Natural killer cell (primary cell): ENCODE measurements at regions not wholly inside any gene's neighbourhood (a gene's known extent, or its start where the extent isn't known, plus 50 kb on each side); places are given as distances from the start of the nearest gene placed in this dataset.

Experiments
- ATAC-seq, 3 donors: fragments of 150-1000 bp in 2 of 3; fragments of 200-7000 bp in 1 of 3; cut with Tn5 transposase; 1 replicate in 1 of 3; 2 replicates in 2 of 3; pipeline ENCODE4 v1.10.0; 2021; ENCODE audit warnings: mild to moderate bottlenecking in 2 of 3, moderate library complexity in 2 of 3
- DNase-seq, 2 donors: peaks; one replicate each; pipeline versions ENCODE4 v3.0.0 to v3.0.0-alpha.2; 2013 to 2021; ENCODE audit warnings: mixed read lengths in 1 of 2
- H3K27ac ChIP-seq: one replicate; pipeline ENCODE4 v1.5.1; 2013; ENCODE audit warnings: mild to moderate bottlenecking, low read length
- H3K27me3 ChIP-seq: one replicate; pipeline ENCODE4 v1.6.1; 2013; ENCODE audit warnings: low read length; ENCODE audit not compliant: control insufficient read depth, insufficient read depth
- H3K36me3 ChIP-seq: one replicate; pipeline ENCODE4 v1.6.1; 2013; ENCODE audit warnings: low read length; ENCODE audit not compliant: control insufficient read depth, insufficient read depth
- H3K4me1 ChIP-seq: one replicate; pipeline ENCODE4 v1.6.1; 2013; ENCODE audit warnings: low read length; ENCODE audit not compliant: control insufficient read depth, insufficient read depth
- H3K4me3 ChIP-seq: one replicate; pipeline ENCODE4 v1.5.1; 2013; ENCODE audit warnings: low read length
- H3K9me3 ChIP-seq: one replicate; pipeline ENCODE4 v1.6.1; 2013; ENCODE audit warnings: low read length; ENCODE audit not compliant: control insufficient read depth, insufficient read depth
- H3K27ac Mint-ChIP-seq, 2 donors: one replicate each; pipeline ENCODE4 v1.8.0; 2022; ENCODE audit warnings: mild to moderate bottlenecking in 2 of 2, mixed read lengths in 2 of 2, moderate library complexity in 1 of 2
- H3K27me3 Mint-ChIP-seq, 2 donors: one replicate each; pipeline ENCODE4 v1.8.0; 2022; ENCODE audit warnings: low read depth in 2 of 2, mixed read lengths in 2 of 2
- H3K36me3 Mint-ChIP-seq: one replicate; pipeline ENCODE4 v1.8.0; 2022; ENCODE audit warnings: mixed read lengths
- H3K4me1 Mint-ChIP-seq, 2 donors: one replicate each; pipeline ENCODE4 v1.8.0; 2022; ENCODE audit warnings: mixed read lengths in 2 of 2
- H3K4me3 Mint-ChIP-seq: one replicate; pipeline ENCODE4 v1.8.0; 2022; ENCODE audit warnings: mild to moderate bottlenecking, moderate library complexity, mixed read lengths
- H3K9me3 Mint-ChIP-seq, 2 donors: one replicate each; pipeline ENCODE4 v1.8.0; 2022; ENCODE audit warnings: mixed read lengths in 2 of 2
- CTCF ChIP-seq: fragments of 200-600 bp; IDR thresholded peaks from one replicate; pipeline ENCODE4 v1.8.0; 2022; ENCODE audit warnings: antibody characterized with exemption
- WGBS: methylation state at CpG from one replicate; pipeline ENCODE4 v1.1.7; 2013; ENCODE audit warnings: missing lambda C conversion rate; ENCODE audit not compliant: insufficient coverage; 5-methylcytosine and 5-hydroxymethylcytosine counted together
- intact Hi-C: fragments of 100-400 bp; cut with micrococcal nuclease; formaldehyde crosslinking; loops from one replicate; pipeline ENCODE4 v1.14.2; 2022

- no peaks in the 10 kb centered on the region for H3K36me3 Mint-ChIP-seq
- TF ChIP-seq CTCF = no peak
- peaks cover 3% of the 10 kb centered on the region for H3K9me3 ChIP-seq
- no peaks in the 10 kb centered on the region for H3K4me1 Mint-ChIP-seq
- H3K4me3 ChIP-seq = no peak overlapping the region
- ATAC-seq (no peak), DNase-seq (no peak)
- H3K36me3 ChIP-seq = no peaks in the 10 kb centered on the region
- 93% methylated on average over 6 of the region's 6 CpGs for WGBS
- no peaks in the 10 kb centered on the region for H3K9me3 Mint-ChIP-seq
- no peak overlapping the region for H3K27ac ChIP-seq
- intact Hi-C loops = no loop called here
- no peaks in the 10 kb centered on the region for H3K27me3 ChIP-seq
- no peak overlapping the region for H3K27ac Mint-ChIP-seq
- H3K27me3 Mint-ChIP-seq = peaks cover 8 to 10% of the 10 kb centered on the region in 2 donors
- no peaks in the 10 kb centered on the region for H3K4me1 ChIP-seq
- H3K4me3 Mint-ChIP-seq = no peak overlapping the region
Observed at GRCh38 chr19:30887042-30887441, 462.2 kb downstream of the TSHZ3 start.

DNA sequence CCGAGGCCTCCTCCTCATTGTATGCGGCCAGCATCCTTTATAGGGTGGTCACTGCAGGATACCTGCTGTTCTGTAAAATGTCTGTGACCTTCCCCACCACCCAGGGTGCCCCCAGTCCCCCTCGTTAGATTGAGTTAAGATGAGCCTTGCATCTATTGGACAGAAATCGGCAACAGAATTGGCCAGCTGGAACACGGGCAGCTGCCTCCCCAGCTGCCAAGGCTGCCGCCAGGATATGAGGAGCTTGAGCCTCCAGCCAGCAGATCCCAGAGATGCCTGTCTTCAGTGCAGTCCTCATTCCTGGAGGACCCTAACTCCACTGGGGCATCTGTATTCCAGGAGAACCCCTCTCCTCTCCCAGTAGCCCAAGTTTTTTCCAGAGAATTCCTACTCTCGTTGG lies 463.0 kb downstream of the TSHZ3 start:
- Histone ChIP-seq H3K27me3 (no peaks in the 10 kb centered on the region), H3K4me3 (no peak overlapping the region), H3K4me1 (no peaks in the 10 kb centered on the region), H3K36me3 (no peaks in the 10 kb centered on the region), H3K9me3 (peaks cover 3% of the 10 kb centered on the region), H3K27ac (no peak overlapping the region)
- no peak for TF ChIP-seq CTCF
- intact Hi-C loops = no loop called here
- DNase-seq (no peak), ATAC-seq (no peak)
- no peaks in the 10 kb centered on the region for H3K36me3 Mint-ChIP-seq
- H3K4me1 Mint-ChIP-seq = no peaks in the 10 kb centered on the region
- H3K27me3 Mint-ChIP-seq = peaks cover 4 to 8% of the 10 kb centered on the region in 2 donors
- WGBS = 92% methylated on average over 7 of the region's 7 CpGs
- H3K27ac Mint-ChIP-seq = no peak overlapping the region
- no peaks in the 10 kb centered on the region for H3K9me3 Mint-ChIP-seq
- no peak overlapping the region for H3K4me3 Mint-ChIP-seq

- H3K36me3 Mint-ChIP-seq = no peaks in the 10 kb centered on the region
- 82% methylated on average over 7 of the region's 11 CpGs for WGBS
- intact Hi-C loops = no loop called here
- no peak for ATAC-seq
- H3K4me3 Mint-ChIP-seq = no peak overlapping the region
- no peak for TF ChIP-seq CTCF
- DNase-seq = no peak
- Histone ChIP-seq H3K27me3 (no peaks in the 10 kb centered on the region), H3K27ac (no peak overlapping the region), H3K9me3 (peaks cover 3% of the 10 kb centered on the region), H3K4me3 (no peak overlapping the region), H3K36me3 (no peaks in the 10 kb centered on the region), H3K4me1 (no peaks in the 10 kb centered on the region)
- no peaks in the 10 kb centered on the region for H3K9me3 Mint-ChIP-seq
- H3K4me1 Mint-ChIP-seq = no peaks in the 10 kb centered on the region
- H3K27ac Mint-ChIP-seq = no peak overlapping the region
- H3K27me3 Mint-ChIP-seq = peaks cover 0 to 11% of the 10 kb centered on the region in 2 donors
Observed at GRCh38 chr19:30884146-30884812, 465.0 kb downstream of the TSHZ3 start.

DNA sequence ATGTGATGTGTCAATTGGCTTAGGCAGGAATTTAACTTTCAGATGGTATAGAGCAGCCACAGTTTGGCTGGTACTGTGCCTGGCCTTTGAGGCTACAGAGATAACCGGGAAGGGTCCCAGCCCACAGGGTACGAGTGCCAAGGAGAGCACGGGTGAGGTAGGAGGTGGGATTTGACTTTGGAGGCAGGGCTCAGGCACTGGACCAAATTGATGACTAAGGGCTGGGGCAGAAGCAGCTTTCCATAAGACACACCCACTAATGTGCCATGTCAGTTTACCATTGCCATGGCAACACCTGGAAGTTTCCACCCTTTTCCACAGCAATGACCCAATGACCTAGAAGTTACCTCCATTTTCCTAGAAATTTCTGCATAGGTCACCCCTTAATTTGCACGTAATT lies 466.2 kb downstream of the TSHZ3 start:
- no peaks in the 10 kb centered on the region for H3K36me3 Mint-ChIP-seq

More for the DNA sequence above, 466.2 kb downstream of the TSHZ3 start:
- Histone ChIP-seq H3K4me3 (no peak overlapping the region), H3K27me3 (no peaks in the 10 kb centered on the region), H3K36me3 (no peaks in the 10 kb centered on the region), H3K4me1 (peaks cover 5% of the 10 kb centered on the region), H3K9me3 (peaks cover 3% of the 10 kb centered on the region), H3K27ac (no peak overlapping the region)
- intact Hi-C loops = no loop called here
- 86% methylated on average over 4 of the region's 4 CpGs for WGBS
- TF ChIP-seq CTCF = no peak
- H3K4me3 Mint-ChIP-seq = no peak overlapping the region
- DNase-seq (no peak), ATAC-seq (no peak)
- H3K27me3 Mint-ChIP-seq = peaks cover 0 to 9% of the 10 kb centered on the region in 2 donors
- no peaks in the 10 kb centered on the region for H3K4me1 Mint-ChIP-seq
- no peak overlapping the region for H3K27ac Mint-ChIP-seq
- no peaks in the 10 kb centered on the region for H3K9me3 Mint-ChIP-seq
